GM19455 (cell line): ENCODE measurements at regions not wholly inside any gene's neighbourhood (a gene's known extent, or its start where the extent isn't known, plus 50 kb on each side); places are given as distances from the start of the nearest gene placed in this dataset.

Source experiments
- ATAC-seq: cut with Tn5 transposase; IDR thresholded peaks from one replicate; pipeline ENCODE4 v1.9.1; 2021; ENCODE audit not compliant: unreplicated experiment

GRCh38 chr2:219766658-219767057 is 139.2 kb downstream of the SLC4A3 start:
- no peak for ATAC-seq

DNA sequence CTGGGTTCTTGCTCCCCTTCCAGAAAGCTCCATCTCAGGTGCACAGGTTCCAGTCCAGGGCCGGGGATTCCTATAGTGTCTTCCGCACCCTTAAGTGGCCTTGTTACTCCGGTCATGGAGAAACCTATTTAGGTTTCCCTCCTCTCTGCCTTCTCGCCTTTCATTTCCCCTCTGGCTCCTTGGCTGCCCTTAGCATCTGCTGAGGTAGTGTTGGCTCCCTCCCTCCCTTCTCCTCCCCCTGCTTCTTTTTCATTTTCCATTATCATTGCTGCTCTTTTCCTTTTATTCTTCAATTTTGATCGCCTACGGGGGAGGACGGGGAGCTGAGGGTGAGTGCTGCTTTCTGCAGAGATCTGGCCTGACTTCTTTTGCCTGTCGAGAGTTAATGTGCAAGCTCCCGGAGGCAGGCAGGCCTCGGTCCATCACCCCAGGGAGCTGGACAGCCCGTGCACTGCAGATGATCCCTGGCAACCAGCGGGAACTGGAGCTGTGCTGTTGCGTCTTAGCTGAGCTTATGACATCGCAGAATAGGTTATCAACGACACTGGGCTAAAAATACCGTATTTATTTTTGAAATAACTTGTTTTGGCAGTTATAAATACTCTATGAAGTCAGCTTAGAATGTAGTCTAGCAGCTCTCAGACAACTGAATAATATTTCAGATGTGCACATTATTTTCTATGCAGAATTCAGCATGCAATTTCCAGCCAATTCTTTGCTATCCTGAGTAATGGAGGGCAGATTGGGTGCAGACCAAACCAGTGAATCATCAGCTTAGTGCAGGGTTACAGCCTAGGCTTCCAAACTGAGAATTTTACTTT is 141.9 kb downstream of the SLC4A3 start:
- ATAC-seq: no peak

GRCh38 chr2:219772103-219772635 is 144.7 kb downstream of the SLC4A3 start:
- ATAC-seq: no peak

GRCh38 chr2:219772697-219773096 is 145.3 kb downstream of the SLC4A3 start:
- no peak for ATAC-seq

DNA sequence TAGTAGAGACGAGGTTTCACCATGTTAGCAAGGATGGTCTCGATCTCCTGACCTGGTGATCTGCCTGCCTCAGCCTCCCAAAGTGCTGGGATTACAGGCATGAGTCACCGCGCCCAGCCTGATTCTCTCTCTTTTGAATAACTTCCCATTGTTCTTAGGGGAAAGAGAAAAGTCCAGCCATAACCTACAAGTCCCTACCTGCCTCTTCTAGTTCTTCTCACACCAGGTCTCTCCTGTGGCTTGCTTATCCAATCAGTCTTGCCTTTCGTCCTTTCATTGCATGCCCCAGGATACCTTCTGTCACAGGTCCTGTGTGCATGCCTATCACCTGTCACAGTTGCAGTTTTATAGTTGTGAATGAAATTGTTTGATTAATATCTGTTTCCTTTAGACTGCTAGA is 148.1 kb downstream of the SLC4A3 start:
- no peak for ATAC-seq

DNA sequence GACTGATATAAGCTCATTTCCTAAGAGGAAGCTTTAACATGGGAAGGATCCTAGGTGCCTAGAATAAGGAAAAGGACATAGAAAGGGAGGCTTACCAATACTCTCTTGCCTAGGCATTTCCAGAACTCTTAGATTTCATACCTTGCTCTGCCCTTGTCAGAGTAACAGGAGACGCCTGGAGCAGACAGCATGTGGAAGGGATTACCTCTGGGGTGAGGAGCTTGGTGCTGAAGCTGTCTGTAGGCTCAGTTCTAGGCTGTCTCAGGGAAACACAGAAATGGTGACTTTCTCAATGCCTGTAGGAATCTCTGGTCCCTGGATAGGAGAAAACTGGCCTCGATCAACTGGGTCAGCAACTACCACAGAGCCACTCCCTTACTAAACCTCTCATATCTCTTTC is 150.0 kb downstream of the SLC4A3 start:
- no peak for ATAC-seq

DNA sequence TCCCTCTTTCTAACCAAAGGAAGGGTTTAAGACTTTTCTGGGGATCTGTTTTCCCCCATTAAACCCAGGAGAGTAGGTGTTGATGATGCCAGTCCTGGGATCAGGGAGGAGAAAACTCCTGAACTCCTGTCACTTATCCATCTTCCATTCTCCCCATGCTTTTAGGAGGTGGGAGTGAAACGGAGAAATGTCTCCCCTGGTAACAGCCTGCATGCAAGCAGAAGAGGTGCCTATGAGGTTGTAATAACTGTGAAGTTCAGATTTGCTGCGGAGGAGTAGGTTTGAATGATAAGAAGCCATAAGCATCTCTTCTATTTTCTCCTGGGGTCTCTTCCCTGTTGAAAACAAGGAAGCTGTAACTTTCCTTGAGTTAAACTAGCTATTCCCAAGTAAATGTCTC is 150.8 kb downstream of the SLC4A3 start:
- no peak for ATAC-seq

GRCh38 chr2:219782737-219783348 is 155.4 kb downstream of the SLC4A3 start:
- no peak for ATAC-seq

GRCh38 chr2:219783359-219783975 is 156.0 kb downstream of the SLC4A3 start:
- ATAC-seq: no peak

DNA sequence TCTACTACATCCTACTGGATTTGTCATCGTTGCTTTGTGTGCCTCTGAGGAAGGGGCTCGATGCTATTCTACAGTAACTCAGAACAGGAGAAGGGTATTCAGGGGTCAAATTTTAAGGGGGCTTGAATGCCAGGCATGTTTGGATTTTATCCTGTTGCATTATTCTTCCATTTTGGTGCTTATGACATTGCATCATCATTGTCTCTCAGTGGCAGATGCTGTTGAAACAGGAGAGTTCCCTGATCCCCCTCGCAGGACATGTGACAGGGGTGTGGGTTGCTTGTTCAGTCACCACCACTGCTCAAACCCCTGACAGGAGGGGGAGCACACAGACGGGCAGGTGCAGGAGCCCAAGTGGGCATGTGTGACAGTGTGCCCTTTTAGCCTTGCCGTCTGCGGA is 156.7 kb downstream of the SLC4A3 start:
- ATAC-seq: no peak

DNA sequence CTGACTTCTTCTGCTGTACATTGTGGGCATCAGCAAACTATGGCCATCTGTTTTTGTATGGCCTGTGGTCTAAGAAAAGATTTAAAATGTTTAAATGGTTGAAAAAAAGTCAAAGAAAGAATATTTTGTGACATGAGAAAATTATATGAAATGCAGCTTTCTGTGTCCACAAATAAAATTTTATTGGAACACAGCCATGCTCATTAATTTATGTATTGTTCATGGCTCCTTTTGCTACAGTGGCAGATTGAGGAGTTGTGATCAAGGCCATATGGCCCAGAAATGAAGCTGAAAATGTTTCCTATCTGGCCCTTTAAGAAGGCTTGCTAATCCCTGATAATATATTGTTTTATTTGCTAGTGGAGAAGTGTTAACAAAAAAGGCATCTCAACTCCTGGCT is 162.0 kb downstream of the SLC4A3 start:
- ATAC-seq: no peak

DNA sequence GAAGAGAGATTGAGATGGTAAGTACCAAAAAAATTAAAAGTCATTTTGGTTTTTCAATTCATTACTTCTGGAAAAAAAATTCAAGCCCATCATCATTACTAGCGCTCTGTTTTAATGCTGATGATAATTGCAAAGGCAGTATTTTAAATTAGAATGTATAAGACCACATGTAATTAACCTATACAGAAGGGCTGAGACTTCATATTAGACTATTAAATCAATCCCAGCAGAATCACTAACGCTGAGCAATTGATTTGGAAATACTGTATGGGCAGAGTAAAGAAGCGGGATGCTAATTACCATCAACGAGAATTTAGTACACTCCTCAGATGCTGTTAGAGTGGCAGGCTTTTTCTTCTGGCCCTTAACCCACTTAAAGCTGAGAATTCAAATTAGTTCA is 165.0 kb downstream of the SLC4A3 start:
- ATAC-seq: no peak

DNA sequence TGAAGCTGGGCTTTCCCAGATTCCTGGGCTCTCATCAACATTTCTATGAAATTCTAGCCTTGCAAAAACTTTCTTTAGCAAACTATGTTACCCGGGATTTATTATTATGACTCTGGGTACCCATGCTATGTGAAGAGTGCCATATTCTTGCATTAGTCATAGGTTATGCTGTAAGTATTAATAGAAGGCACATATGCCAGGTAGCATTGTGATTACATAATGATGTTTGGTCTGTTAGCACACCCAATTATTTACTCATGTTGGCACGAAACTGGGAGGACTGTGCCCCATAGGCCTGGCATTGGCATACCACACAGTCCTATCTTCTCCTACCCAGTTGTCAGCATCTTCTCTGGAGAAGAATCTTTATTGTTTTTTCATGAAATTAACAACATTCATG is 171.0 kb downstream of the SLC4A3 start:
- no peak for ATAC-seq

DNA sequence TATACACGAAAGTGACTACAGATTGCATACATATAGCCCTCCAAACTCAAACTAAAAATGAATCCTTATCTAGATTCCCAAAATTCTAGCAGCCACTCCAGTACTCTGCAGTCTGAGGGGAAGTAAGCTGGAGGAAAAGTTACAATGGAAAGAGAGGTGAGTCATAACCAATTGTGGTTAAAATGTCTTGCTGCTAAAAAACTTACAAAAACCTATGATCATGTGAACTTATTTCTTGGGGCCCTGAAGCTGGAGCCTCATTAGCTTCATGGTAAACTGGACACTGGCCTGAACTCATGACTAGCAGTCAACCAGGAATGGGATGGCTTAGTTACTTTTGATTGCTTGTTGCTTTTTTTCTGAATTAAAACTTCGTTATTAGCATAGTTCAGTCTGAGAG is 175.9 kb downstream of the SLC4A3 start:
- ATAC-seq: no peak

GRCh38 chr2:219810895-219811294 is 183.5 kb downstream of the SLC4A3 start:
- ATAC-seq: no peak

DNA sequence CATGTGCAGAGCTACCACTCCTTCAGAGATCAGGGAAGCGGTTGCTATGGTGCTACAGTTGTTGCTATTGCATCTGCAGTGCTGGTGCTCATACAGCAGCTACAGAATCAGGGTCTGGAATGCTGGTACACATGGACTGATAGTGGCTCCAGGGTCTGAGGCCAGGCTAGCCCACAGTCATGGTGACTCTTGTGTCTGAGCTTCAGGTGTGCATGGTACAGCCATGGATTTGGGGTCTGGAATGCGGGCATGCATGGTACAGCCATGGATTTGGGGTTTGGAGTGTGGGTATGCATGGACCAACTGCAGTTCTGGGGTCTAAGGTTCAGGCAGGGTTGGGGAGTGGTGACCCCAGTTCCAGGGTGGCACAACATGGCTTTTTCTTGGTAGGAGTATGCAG is 185.2 kb downstream of the SLC4A3 start:
- no peak for ATAC-seq

DNA sequence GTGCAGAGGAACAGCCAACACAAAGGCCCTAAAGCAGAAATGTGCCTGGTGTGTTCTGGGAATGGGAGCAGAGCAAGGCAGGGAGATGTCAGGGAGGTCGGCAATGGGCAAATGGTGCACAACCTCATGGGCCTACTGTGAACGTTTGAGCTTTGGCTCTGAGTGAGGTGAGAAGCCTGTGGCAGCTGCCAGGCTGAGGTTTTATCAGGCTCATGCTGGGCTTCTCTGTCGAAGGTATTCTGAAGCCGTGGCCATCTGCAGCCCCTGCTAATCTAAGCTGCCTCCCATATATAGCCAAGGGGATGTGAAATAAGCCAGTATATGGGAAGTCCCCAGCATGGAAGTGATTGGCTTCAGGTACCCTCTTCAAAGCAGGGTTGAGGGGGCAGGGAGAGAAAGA is 193.3 kb downstream of the SLC4A3 start:
- no peak for ATAC-seq

GRCh38 chr2:219823574-219823973 is 196.1 kb downstream of the SLC4A3 start:
- ATAC-seq: no peak

DNA sequence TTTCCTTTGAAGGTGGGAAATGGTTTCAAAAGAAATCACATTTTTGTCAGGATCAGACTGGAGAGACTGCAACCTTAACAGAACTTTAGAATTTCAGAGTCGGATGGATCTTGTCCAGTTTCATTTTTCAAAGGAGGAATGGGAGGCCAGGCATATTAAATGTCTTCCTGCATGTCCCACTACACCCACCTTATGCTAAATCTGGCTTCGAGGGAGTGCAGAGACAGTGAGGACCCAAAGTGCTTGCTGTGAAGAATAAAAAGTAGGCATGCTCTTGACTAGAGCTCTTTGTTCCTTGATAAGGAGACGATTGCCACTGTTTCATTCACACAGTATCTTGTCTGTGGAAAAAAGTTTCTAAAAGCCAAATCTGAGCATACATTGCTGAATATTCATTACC is 197.6 kb downstream of the SLC4A3 start:
- no peak for ATAC-seq

DNA sequence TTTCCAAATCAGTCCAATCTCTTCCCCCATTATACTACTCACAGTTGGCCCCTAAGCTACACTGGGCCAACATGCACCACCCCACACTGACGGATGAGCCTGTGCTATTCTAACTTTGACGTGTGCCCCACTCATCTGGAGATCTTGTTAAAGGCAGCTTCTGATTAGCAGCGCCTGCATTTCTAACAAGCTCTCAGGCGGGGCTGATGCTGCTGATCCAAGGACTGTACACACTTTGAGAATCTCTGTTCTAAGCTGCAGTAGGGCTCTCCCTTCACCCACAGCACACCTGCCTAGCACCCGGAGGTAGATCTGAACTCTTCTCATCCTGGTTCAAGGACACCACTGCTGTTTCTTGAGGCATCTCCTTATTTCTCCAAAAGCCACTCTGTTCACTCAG is 200.7 kb downstream of the SLC4A3 start:
- ATAC-seq: no peak

- no peak for ATAC-seq
Observed at GRCh38 chr2:219829667-219830352, 202.4 kb downstream of the SLC4A3 start.

- no peak for ATAC-seq
Observed at GRCh38 chr2:219830353-219830738, 202.9 kb downstream of the SLC4A3 start.
